GM23248 (cell line): ENCODE measurements at regions not wholly inside any gene's neighbourhood (a gene's known extent, or its start where the extent isn't known, plus 50 kb on each side); places are given as distances from the start of the nearest gene placed in this dataset.

Experiments used
- DNase-seq: peaks from one replicate; pipeline ENCODE4 v3.0.0-alpha.2; 2015
- H2AFZ ChIP-seq: fragments of 200-600 bp; sonication (generic); 2 replicates; pipeline ENCODE4 v1.6.1; 2016; ENCODE audit warnings: antibody characterized with exemption
- H3F3A ChIP-seq: fragments of 200-600 bp; sonication (generic); 2 replicates; pipeline ENCODE4 v1.6.1; 2016; ENCODE audit warnings: mild to moderate bottlenecking, antibody characterized with exemption, mixed run types; ENCODE audit not compliant: insufficient read depth
- H3K27ac ChIP-seq: fragments of 200-600 bp; sonication (generic); 2 replicates; pipeline ENCODE4 v1.5.1; 2016; ENCODE audit warnings: mild to moderate bottlenecking
- H3K27me3 ChIP-seq: fragments of 200-600 bp; sonication (generic); replicated peaks from 2 replicates; pipeline ENCODE4 v1.6.1; 2016; ENCODE audit warnings: mild to moderate bottlenecking; ENCODE audit not compliant: insufficient read depth
- H3K36me3 ChIP-seq: fragments of 200-600 bp; sonication (generic); 2 replicates; pipeline ENCODE4 v1.6.1; 2016; ENCODE audit warnings: low read depth, mild to moderate bottlenecking
- H3K4me1 ChIP-seq: fragments of 200-600 bp; sonication (generic); 2 replicates; pipeline ENCODE4 v1.6.1; 2016; ENCODE audit warnings: mild to moderate bottlenecking; ENCODE audit not compliant: insufficient read depth
- H3K4me2 ChIP-seq: fragments of 200-600 bp; sonication (generic); one replicate; pipeline ENCODE4 v1.6.1; 2016; ENCODE audit warnings: mild to moderate bottlenecking; ENCODE audit not compliant: unreplicated experiment
- H3K4me3 ChIP-seq: fragments of 200-600 bp; sonication (generic); 2 replicates; pipeline ENCODE4 v1.5.1; 2016; ENCODE audit warnings: mild to moderate bottlenecking
- H3K79me2 ChIP-seq: fragments of 200-600 bp; sonication (generic); 2 replicates; pipeline ENCODE4 v1.6.1; 2016; ENCODE audit warnings: mild to moderate bottlenecking; ENCODE audit not compliant: insufficient read depth
- H3K9ac ChIP-seq: fragments of 200-600 bp; sonication (generic); 2 replicates; pipeline ENCODE4 v1.6.1; 2016; ENCODE audit warnings: mild to moderate bottlenecking
- H3K9me2 ChIP-seq: fragments of 200-600 bp; sonication (generic); 2 replicates; pipeline ENCODE4 v1.6.1; 2016; ENCODE audit warnings: mixed run types, mild to moderate bottlenecking, moderate library complexity; ENCODE audit not compliant: insufficient read depth
- H3K9me3 ChIP-seq: fragments of 200-600 bp; sonication (generic); one replicate; pipeline ENCODE4 v1.6.1; 2017; ENCODE audit warnings: low read depth
- H4K20me1 ChIP-seq: fragments of 200-600 bp; sonication (generic); 2 replicates; pipeline ENCODE4 v1.6.0; 2016; ENCODE audit not compliant: insufficient read depth
- EZH2 ChIP-seq: fragments of 200-600 bp; sonication (generic); IDR thresholded peaks from 2 replicates; pipeline ENCODE4 v1.6.1; 2018; ENCODE audit warnings: antibody characterized with exemption, mild to moderate bottlenecking; ENCODE audit not compliant: insufficient read depth, poor library complexity, severe bottlenecking
- EZH2phosphoT487 ChIP-seq: fragments of 200-600 bp; sonication (generic); IDR thresholded peaks from 2 replicates; pipeline ENCODE4 v1.6.1; 2018; ENCODE audit warnings: antibody characterized with exemption, moderate library complexity, mild to moderate bottlenecking, low read depth; ENCODE audit not compliant: insufficient read depth
- WGBS, 2 experiments: methylation state at CpG; one replicate each; pipeline ENCODE4 v1.1.6; 2015 to 2017; ENCODE audit warnings: low lambda C conversion rate in 2 of 2, low coverage in 1 of 2; ENCODE audit errors: missing lambda C conversion rate in 2 of 2; 5-methylcytosine and 5-hydroxymethylcytosine counted together
- in situ Hi-C: fragments of 300-500 bp; cut with MboI; formaldehyde crosslinking; loops from 2 replicates; pipeline ENCODE4 v1.15.0; 2020

DNA sequence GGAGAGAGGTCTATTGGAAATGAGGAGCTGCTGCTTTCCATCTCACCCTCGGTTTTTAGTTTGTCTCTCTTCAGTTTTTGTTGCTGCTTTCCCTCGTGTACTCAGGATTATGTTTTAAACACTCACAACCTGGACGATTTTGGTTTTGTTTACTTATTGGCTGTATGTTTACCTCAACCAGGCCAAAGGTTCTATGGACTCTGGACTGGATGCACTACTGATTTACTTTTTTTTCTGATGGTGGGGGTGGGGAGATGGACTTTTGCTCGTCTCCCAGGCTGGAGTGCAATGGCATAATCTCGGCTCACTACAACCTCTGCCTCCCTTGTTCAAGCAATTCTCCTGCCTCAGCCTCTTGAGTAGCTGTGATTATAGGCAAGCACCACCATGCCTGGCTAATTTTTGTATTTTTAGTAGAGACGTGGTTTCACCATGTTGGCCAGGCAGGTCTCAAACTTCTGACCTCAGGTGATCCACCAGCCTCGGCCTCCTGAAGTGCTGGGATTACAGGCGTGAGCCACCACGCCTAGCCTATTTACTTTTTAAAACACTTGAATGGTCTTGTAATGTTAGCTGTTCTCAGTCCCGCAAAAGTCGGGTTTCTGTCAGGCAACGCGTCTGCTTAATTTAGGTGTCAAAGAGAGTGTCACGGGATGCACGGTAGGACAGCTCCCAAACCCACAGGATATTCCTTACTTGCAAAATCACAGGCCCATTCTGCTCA is 148.2 kb upstream of the RIPOR2 start:
- Histone ChIP-seq H3K4me2 (no peak overlapping the region), H3K79me2 (no peaks in the 10 kb centered on the region), H3K27ac (no peak overlapping the region), H3K27me3 (no peaks in the 10 kb centered on the region), H3K36me3 (0 out of 2 replicates have a peak, but pooled peaks cover 4% of the 10 kb centered on the region), H4K20me1 (no peaks in the 10 kb centered on the region), H3K9ac (no peak overlapping the region), H3K4me1 (peaks cover 6% of the 10 kb centered on the region; the same call in 1 of the 2 replicates), H3K9me3 (no peaks in the 10 kb centered on the region), H2AFZ (no peak overlapping the region), H3K4me3 (no peak overlapping the region), H3K9me2 (no peaks in the 10 kb centered on the region), H3F3A (no peaks in the 10 kb centered on the region)
- TF ChIP-seq EZH2phosphoT487 (no peak), EZH2 (no peak)
- in situ Hi-C loops, result no loop called here
- no peak for DNase-seq
- 91 to 94% methylated on average over 15 of the region's 15 CpGs for WGBS, 2 experiments

GRCh38 chr6:25084508-25084833 is 148.7 kb upstream of the RIPOR2 start:
- Histone ChIP-seq H3K79me2 (no peaks in the 10 kb centered on the region), H3K9ac (no peak overlapping the region), H3K4me3 (no peak overlapping the region), H3F3A (no peaks in the 10 kb centered on the region), H3K36me3 (0 out of 2 replicates have a peak, but pooled peaks cover 4% of the 10 kb centered on the region), H3K9me3 (no peaks in the 10 kb centered on the region), H3K9me2 (no peaks in the 10 kb centered on the region), H3K27me3 (no peaks in the 10 kb centered on the region), H3K4me1 (peaks cover 11% of the 10 kb centered on the region; the same call in 1 of the 2 replicates), H4K20me1 (no peaks in the 10 kb centered on the region), H3K4me2 (no peak overlapping the region), H2AFZ (no peak overlapping the region), H3K27ac (no peak overlapping the region)
- in situ Hi-C loops, result no loop called here
- WGBS, 2 experiments, result 31 to 59% methylated on average over 1 of the region's 1 CpG
- TF ChIP-seq EZH2 (no peak), EZH2phosphoT487 (no peak)
- DNase-seq, result no peak

- no peak for DNase-seq
- Histone ChIP-seq H3K4me3 (no peak overlapping the region), H3K9ac (no peak overlapping the region), H3K27me3 (no peaks in the 10 kb centered on the region), H3K9me2 (no peaks in the 10 kb centered on the region), H3K4me2 (no peak overlapping the region), H3K79me2 (no peaks in the 10 kb centered on the region), H3K36me3 (0 out of 2 replicates have a peak, but pooled peaks cover 4% of the 10 kb centered on the region), H3F3A (no peaks in the 10 kb centered on the region), H3K9me3 (no peaks in the 10 kb centered on the region), H3K27ac (no peak overlapping the region), H3K4me1 (peaks cover 12% of the 10 kb centered on the region; the same call in 1 of the 2 replicates), H4K20me1 (no peaks in the 10 kb centered on the region), H2AFZ (no peak overlapping the region)
- in situ Hi-C loops, result no loop called here
- 93 to 100% methylated on average over 1 of the region's 1 CpG for WGBS, 2 experiments
- TF ChIP-seq EZH2phosphoT487 (no peak), EZH2 (no peak)
Measured at GRCh38 chr6:25085756-25086155, 150.0 kb upstream of the RIPOR2 start.

GRCh38 chr6:25086500-25087091 is 150.8 kb upstream of the RIPOR2 start:
- H3K27me3 ChIP-seq, result no peaks in the 10 kb centered on the region
- peaks cover 12% of the 10 kb centered on the region; the same call in 1 of the 2 replicates for H3K4me1 ChIP-seq
- 79 to 80% methylated on average over 9 of the region's 9 CpGs for WGBS, 2 experiments
- no peak overlapping the region for H3K9ac ChIP-seq
- H3K79me2 ChIP-seq, result no peaks in the 10 kb centered on the region
- no peak overlapping the region for H3K27ac ChIP-seq
- no peaks in the 10 kb centered on the region for H3F3A ChIP-seq
- no peak overlapping the region for H2AFZ ChIP-seq
- no peak overlapping the region for H3K4me3 ChIP-seq
- in situ Hi-C loops, result no loop called here
- DNase-seq, result no peak
- H3K36me3 ChIP-seq, result 0 out of 2 replicates have a peak, but pooled peaks cover under 1% of the 10 kb centered on the region
- no peaks in the 10 kb centered on the region for H4K20me1 ChIP-seq
- H3K4me2 ChIP-seq, result no peak overlapping the region
- TF ChIP-seq EZH2phosphoT487 (no peak), EZH2 (no peak)
- H3K9me2 ChIP-seq, result no peaks in the 10 kb centered on the region
- no peaks in the 10 kb centered on the region for H3K9me3 ChIP-seq
